GM23338 (cell line): ENCODE measurements at regions not wholly inside any gene's neighbourhood (a gene's known extent, or its start where the extent isn't known, plus 50 kb on each side); places are given as distances from the start of the nearest gene placed in this dataset.

Experiments
- ATAC-seq: fragments of 200-7000 bp; cut with Tn5 transposase; 3 replicates; pipeline ENCODE4 v1.9.1; 2020
- DNase-seq: peaks from one replicate; pipeline ENCODE4 v3.0.0-alpha.2; 2015; ENCODE audit warnings: low spot score
- H2AFZ ChIP-seq: fragments of 200-600 bp; sonication (generic); 2 replicates; pipeline ENCODE4 v1.8.0; 2016; ENCODE audit warnings: antibody characterized with exemption, mild to moderate bottlenecking, moderate library complexity
- H3F3A ChIP-seq: fragments of 200-600 bp; sonication (generic); replicated peaks from 2 replicates; pipeline ENCODE4 v1.8.0; 2017; ENCODE audit warnings: antibody characterized with exemption, mixed run types, low read depth
- H3K27ac ChIP-seq: fragments of 200-600 bp; sonication (generic); 2 replicates; pipeline ENCODE4 v1.6.1; 2016; ENCODE audit warnings: low read depth
- H3K27me3 ChIP-seq: fragments of 200-600 bp; sonication (generic); 2 replicates; pipeline ENCODE4 v1.8.0; 2016; ENCODE audit warnings: mild to moderate bottlenecking, mixed run types, moderate library complexity; ENCODE audit not compliant: insufficient read depth
- H3K36me3 ChIP-seq: fragments of 200-600 bp; sonication (generic); 2 replicates; pipeline ENCODE4 v1.8.0; 2016; ENCODE audit warnings: mild to moderate bottlenecking; ENCODE audit not compliant: insufficient read depth
- H3K4me1 ChIP-seq: fragments of 200-600 bp; sonication (generic); 2 replicates; pipeline ENCODE4 v1.8.0; 2016; ENCODE audit warnings: mild to moderate bottlenecking, moderate library complexity; ENCODE audit not compliant: insufficient read depth
- H3K4me2 ChIP-seq: fragments of 200-600 bp; sonication (generic); 2 replicates; pipeline ENCODE4 v1.7.1; 2017; ENCODE audit warnings: mixed run types
- H3K4me3 ChIP-seq: fragments of 200-600 bp; sonication (generic); 2 replicates; pipeline ENCODE4 v1.6.1; 2016; ENCODE audit warnings: mixed run types
- H3K79me2 ChIP-seq: fragments of 200-600 bp; sonication (generic); replicated peaks from 2 replicates; pipeline ENCODE4 v1.8.0; 2017; ENCODE audit warnings: mild to moderate bottlenecking; ENCODE audit not compliant: insufficient read depth
- H3K9me2 ChIP-seq: fragments of 200-600 bp; sonication (generic); 2 replicates; pipeline ENCODE4 v1.8.0; 2017; ENCODE audit not compliant: insufficient read depth
- H4K20me1 ChIP-seq: fragments of 200-600 bp; sonication (generic); replicated peaks from 2 replicates; pipeline ENCODE4 v1.8.0; 2017; ENCODE audit warnings: mild to moderate bottlenecking; ENCODE audit not compliant: insufficient read depth
- H3K27ac Mint-ChIP-seq: 2 replicates; pipeline ENCODE4 v1.8.0; 2020; ENCODE audit warnings: inconsistent platforms, mild to moderate bottlenecking, moderate library complexity, mixed read lengths
- H3K27me3 Mint-ChIP-seq: 3 replicates; pipeline ENCODE4 v1.8.0; 2022; ENCODE audit warnings: low read depth, mild to moderate bottlenecking, moderate library complexity, mixed read lengths, inconsistent platforms; ENCODE audit not compliant: insufficient read depth, poor library complexity
- H3K36me3 Mint-ChIP-seq: 3 replicates; pipeline ENCODE4 v1.8.0; 2021; ENCODE audit warnings: low read depth, mild to moderate bottlenecking, inconsistent platforms, moderate library complexity, mixed read lengths
- H3K4me1 Mint-ChIP-seq: 3 replicates; pipeline ENCODE4 v1.8.0; 2020; ENCODE audit warnings: mild to moderate bottlenecking, inconsistent platforms, mixed read lengths
- H3K4me3 Mint-ChIP-seq: 3 replicates; pipeline ENCODE4 v1.8.0; 2021; ENCODE audit warnings: moderate library complexity, mild to moderate bottlenecking, inconsistent platforms, mixed read lengths
- H3K9me3 Mint-ChIP-seq: 3 replicates; pipeline ENCODE4 v1.8.0; 2020; ENCODE audit warnings: moderate library complexity, mild to moderate bottlenecking, inconsistent platforms, mixed read lengths
- EZH2phosphoT487 ChIP-seq: fragments of 200-600 bp; sonication (generic); IDR thresholded peaks from one replicate; pipeline ENCODE4 v1.8.1; 2018; ENCODE audit warnings: antibody characterized with exemption; ENCODE audit not compliant: unreplicated experiment
- POLR2AphosphoS5 ChIP-seq: IDR thresholded peaks from 2 replicates; pipeline ENCODE4 v1.6.1; 2016; ENCODE audit warnings: antibody characterized with exemption, low read depth
- ZNF114 ChIP-seq: fragments of 250-450 bp; sonication (Bioruptor Pico); IDR thresholded peaks from 2 replicates; pipeline ENCODE4 v1.5.0; 2020; ENCODE audit warnings: mild to moderate bottlenecking, moderate library complexity
- ZNF462 ChIP-seq: fragments of 250-450 bp; sonication (Bioruptor Pico); IDR thresholded peaks from 2 replicates; pipeline ENCODE4 v1.5.0; 2020; ENCODE audit warnings: mild to moderate bottlenecking, moderate library complexity
- TF ChIP-seq, protein P1 (sequence below): IDR thresholded peaks from one replicate; pipeline ENCODE4 v1.6.1; 2018; ENCODE audit warnings: antibody characterized with exemption; ENCODE audit not compliant: unreplicated experiment

- TF ChIP-seq ZNF462, result no peak
Measured at GRCh38 chr9:106065136-106065535, 370.8 kb downstream of the TMEM38B start (continued).

DNA sequence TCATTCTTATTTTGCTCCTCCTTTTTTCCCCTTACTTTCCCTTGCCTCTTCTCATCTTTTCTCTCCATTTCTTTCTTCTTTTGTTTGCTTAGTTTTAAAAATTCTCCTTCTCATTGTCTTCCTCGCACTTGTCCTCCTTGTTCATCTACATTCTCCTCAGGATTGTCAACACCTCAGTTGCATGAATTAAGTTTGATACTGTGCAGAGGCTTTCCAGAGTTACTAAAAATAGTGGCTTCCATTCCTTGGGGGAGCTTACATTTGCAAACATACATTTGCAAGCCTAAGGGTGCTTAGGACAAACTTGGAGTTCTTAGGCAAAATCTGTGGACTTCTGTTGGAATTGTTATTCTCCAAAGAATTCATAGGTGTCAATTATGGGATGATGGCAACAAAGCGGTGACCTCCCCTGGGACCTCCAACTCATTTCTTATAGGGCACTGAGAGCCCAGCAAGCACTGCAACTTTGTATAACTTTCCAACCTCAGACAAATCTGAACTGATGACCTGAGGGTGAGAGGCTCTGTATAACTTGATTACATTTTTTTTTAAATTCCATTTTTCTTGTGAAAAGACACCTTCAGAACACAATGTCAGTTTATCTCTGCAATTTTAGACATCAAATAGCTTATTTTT, 371.4 kb downstream of the TMEM38B start:
- no peak overlapping the region for H3K4me2 ChIP-seq
- no peak overlapping the region for H3K27ac Mint-ChIP-seq
- TF ChIP-seq, protein P1, sequence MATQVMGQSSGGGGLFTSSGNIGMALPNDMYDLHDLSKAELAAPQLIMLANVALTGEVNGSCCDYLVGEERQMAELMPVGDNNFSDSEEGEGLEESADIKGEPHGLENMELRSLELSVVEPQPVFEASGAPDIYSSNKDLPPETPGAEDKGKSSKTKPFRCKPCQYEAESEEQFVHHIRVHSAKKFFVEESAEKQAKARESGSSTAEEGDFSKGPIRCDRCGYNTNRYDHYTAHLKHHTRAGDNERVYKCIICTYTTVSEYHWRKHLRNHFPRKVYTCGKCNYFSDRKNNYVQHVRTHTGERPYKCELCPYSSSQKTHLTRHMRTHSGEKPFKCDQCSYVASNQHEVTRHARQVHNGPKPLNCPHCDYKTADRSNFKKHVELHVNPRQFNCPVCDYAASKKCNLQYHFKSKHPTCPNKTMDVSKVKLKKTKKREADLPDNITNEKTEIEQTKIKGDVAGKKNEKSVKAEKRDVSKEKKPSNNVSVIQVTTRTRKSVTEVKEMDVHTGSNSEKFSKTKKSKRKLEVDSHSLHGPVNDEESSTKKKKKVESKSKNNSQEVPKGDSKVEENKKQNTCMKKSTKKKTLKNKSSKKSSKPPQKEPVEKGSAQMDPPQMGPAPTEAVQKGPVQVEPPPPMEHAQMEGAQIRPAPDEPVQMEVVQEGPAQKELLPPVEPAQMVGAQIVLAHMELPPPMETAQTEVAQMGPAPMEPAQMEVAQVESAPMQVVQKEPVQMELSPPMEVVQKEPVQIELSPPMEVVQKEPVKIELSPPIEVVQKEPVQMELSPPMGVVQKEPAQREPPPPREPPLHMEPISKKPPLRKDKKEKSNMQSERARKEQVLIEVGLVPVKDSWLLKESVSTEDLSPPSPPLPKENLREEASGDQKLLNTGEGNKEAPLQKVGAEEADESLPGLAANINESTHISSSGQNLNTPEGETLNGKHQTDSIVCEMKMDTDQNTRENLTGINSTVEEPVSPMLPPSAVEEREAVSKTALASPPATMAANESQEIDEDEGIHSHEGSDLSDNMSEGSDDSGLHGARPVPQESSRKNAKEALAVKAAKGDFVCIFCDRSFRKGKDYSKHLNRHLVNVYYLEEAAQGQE, result no peak
- TF ChIP-seq ZNF114 (CRISPR knock-in tag), result no peak
- TF ChIP-seq POLR2AphosphoS5, result no peak
- TF ChIP-seq EZH2phosphoT487, result no peak
- no peak for TF ChIP-seq ZNF462

More for the DNA sequence above, 371.4 kb downstream of the TMEM38B start:
- no peak overlapping the region for H3K4me3 Mint-ChIP-seq
- Histone ChIP-seq H3K36me3 (no peaks in the 10 kb centered on the region), H3K27me3 (no peaks in the 10 kb centered on the region), H3K4me3 (no peak overlapping the region), H2AFZ (no peak overlapping the region), H3K4me1 (no peaks in the 10 kb centered on the region), H3F3A (no peaks in the 10 kb centered on the region), H3K27ac (no peak overlapping the region), H3K79me2 (no peaks in the 10 kb centered on the region), H3K9me2 (peaks cover 20% of the 10 kb centered on the region; the same call in 1 of the 2 replicates), H4K20me1 (no peaks in the 10 kb centered on the region)
- DNase-seq (no peak), ATAC-seq (no peak)
- H3K4me1 Mint-ChIP-seq, result no peaks in the 10 kb centered on the region; the same call in 2 of the 3 replicates
- peaks cover 3% of the 10 kb centered on the region; the same call in 1 of the 3 replicates for H3K9me3 Mint-ChIP-seq
- no peaks in the 10 kb centered on the region for H3K36me3 Mint-ChIP-seq
- H3K27me3 Mint-ChIP-seq, result no peaks in the 10 kb centered on the region
